ENCODE measurements at regions not wholly inside any gene's neighbourhood (a gene's known extent, or its start where the extent isn't known, plus 50 kb on each side); places are given as distances from the start of the nearest gene placed in this dataset.

DNA sequence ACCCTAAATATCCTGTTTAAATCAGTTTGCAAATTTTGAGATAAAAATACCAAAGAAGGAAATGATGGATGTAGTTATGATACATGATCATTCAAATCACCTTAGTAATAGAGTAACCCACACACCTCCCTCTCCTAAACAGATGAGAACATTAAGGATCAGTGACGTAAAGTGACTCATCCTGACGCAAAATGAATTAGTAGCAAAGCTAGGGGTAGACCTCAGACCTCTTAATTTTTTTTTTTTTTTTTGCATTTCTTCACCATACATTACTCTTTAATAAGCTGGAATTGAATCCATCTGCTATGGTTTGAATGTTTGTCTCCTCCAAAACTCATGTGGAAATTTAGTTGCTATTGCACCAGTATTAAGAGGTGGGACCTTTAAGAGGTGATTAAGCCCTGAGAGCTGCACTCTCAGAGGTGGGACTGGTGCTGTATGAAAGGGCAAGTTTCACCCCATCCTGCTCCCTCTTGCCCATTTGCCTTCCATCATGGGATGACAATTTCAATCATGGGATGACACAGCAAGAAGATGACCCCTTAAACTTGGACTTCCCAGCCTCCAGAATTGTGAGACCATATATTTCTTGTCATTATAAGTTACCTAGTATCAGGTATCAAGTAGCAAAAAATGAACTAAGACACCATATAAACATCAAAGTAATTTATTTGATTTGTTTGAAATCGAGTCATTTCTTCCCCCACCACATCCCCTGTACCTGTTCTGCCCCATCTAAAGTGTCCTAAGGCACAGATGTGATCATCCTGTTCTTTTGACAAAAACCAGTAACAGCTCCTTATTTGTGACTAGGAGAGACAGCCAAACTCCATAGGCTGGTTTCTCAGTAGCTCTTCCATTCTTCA is 114.6 kb upstream of the DUSP10 start:
- no peak overlapping the region for H3K27ac ChIP-seq (ENCODE audit: low read length)
- TF ChIP-seq EZH2phosphoT487 (IDR thresholded peaks at IDR 0.05; ENCODE audit: low read depth), result no peak
- TF ChIP-seq, protein P1, sequence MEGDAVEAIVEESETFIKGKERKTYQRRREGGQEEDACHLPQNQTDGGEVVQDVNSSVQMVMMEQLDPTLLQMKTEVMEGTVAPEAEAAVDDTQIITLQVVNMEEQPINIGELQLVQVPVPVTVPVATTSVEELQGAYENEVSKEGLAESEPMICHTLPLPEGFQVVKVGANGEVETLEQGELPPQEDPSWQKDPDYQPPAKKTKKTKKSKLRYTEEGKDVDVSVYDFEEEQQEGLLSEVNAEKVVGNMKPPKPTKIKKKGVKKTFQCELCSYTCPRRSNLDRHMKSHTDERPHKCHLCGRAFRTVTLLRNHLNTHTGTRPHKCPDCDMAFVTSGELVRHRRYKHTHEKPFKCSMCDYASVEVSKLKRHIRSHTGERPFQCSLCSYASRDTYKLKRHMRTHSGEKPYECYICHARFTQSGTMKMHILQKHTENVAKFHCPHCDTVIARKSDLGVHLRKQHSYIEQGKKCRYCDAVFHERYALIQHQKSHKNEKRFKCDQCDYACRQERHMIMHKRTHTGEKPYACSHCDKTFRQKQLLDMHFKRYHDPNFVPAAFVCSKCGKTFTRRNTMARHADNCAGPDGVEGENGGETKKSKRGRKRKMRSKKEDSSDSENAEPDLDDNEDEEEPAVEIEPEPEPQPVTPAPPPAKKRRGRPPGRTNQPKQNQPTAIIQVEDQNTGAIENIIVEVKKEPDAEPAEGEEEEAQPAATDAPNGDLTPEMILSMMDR (IDR thresholded peaks at IDR 0.05; ENCODE audit: low read depth, low read length), result peak; percentile 33; the same call in 1 of the 2 replicates
- no peaks in the 10 kb centered on the region for H4K20me1 ChIP-seq (ENCODE audit: insufficient read depth, low read length)
- H3K4me1 ChIP-seq (ENCODE audit: low read length), result peaks cover 9% of the 10 kb centered on the region
- no peak overlapping the region for H3K4me2 ChIP-seq (ENCODE audit: low read length)
- H3K9me3 ChIP-seq (ENCODE audit: insufficient read depth, low read length), result no peaks in the 10 kb centered on the region
- no peak overlapping the region for H2AFZ ChIP-seq (ENCODE audit: low read depth, low read length)
- H3K9ac ChIP-seq (ENCODE audit: low read length), result no peak overlapping the region
- no peaks in the 10 kb centered on the region for H3K79me2 ChIP-seq (ENCODE audit: low read length)
- H3K27me3 ChIP-seq (ENCODE audit: low read depth, low read length), result peaks cover 3% of the 10 kb centered on the region; the same call in 1 of the 2 replicates
- no peak overlapping the region for H3K4me3 ChIP-seq (ENCODE audit: low read length)
- H3K36me3 ChIP-seq (replicated peaks; ENCODE audit: low read depth, low read length), result no peaks in the 10 kb centered on the region

DNA sequence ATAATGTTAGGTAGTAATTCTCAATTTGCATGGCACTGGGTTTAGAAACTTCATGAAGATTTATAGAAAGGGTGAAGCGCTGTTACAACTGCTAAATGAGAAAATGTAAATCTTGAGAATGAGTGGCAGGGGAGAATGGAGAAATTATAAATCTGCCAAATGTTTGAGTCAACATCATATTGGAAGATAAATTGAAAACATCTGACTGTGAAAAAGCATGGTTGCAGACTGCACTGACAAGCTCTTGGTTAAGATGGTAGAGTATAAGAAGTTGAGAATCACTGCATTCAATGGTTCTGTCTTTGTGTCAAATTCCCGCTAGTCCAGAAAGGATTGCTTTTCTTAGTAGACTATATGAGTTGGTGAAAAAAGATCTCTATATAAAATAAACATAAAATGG is 113.3 kb upstream of the DUSP10 start:
- Histone ChIP-seq H3K4me2 (ENCODE audit: low read length) (no peak overlapping the region), H3K79me2 (ENCODE audit: low read length) (no peaks in the 10 kb centered on the region), H3K4me1 (ENCODE audit: low read length) (peaks cover 9% of the 10 kb centered on the region), H3K4me3 (ENCODE audit: low read length) (no peak overlapping the region), H2AFZ (ENCODE audit: low read depth, low read length) (no peak overlapping the region), H4K20me1 (ENCODE audit: insufficient read depth, low read length) (no peaks in the 10 kb centered on the region), H3K9me3 (ENCODE audit: insufficient read depth, low read length) (no peaks in the 10 kb centered on the region), H3K36me3 (replicated peaks; ENCODE audit: low read depth, low read length) (no peaks in the 10 kb centered on the region), H3K27ac (ENCODE audit: low read length) (no peak overlapping the region), H3K9ac (ENCODE audit: low read length) (no peak overlapping the region), H3K27me3 (ENCODE audit: low read depth, low read length) (peaks cover 3% of the 10 kb centered on the region; the same call in 1 of the 2 replicates)
- TF ChIP-seq, protein P1 (IDR thresholded peaks at IDR 0.05; ENCODE audit: low read depth, low read length), result no peak
- no peak for TF ChIP-seq EZH2phosphoT487 (IDR thresholded peaks at IDR 0.05; ENCODE audit: low read depth)

DNA sequence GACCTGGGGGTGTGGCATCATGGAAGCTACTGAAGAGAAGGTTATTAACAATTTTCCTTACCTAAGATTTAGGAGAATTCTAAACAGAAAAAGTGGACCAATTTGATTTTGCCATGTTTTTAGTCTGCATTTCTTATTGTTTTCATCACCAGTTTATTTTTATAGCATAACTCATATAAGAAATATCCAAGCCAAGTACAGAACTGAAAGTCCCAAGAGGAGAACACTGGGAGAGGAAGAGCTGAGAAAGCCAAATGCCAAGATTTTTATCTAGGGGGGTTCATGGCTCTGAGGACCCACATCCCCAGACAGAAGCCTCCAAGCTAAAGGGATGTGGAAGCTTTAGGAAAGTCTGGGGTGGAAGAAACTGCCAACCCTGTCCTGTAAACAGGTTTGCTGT is 109.4 kb upstream of the DUSP10 start:
- no peaks in the 10 kb centered on the region for H3K9me3 ChIP-seq (ENCODE audit: insufficient read depth, low read length)
- H3K27me3 ChIP-seq (ENCODE audit: low read depth, low read length), result no peaks in the 10 kb centered on the region; the same call in 1 of the 2 replicates
- no peaks in the 10 kb centered on the region for H3K79me2 ChIP-seq (ENCODE audit: low read length)
- no peak overlapping the region for H3K4me3 ChIP-seq (ENCODE audit: low read length)
- H3K9ac ChIP-seq (ENCODE audit: low read length), result no peak overlapping the region
- H3K4me2 ChIP-seq (ENCODE audit: low read length), result no peak overlapping the region
- no peak overlapping the region for H2AFZ ChIP-seq (ENCODE audit: low read depth, low read length)
- no peak for TF ChIP-seq EZH2phosphoT487 (IDR thresholded peaks at IDR 0.05; ENCODE audit: low read depth)
- TF ChIP-seq, protein P1 (IDR thresholded peaks at IDR 0.05; ENCODE audit: low read depth, low read length), result no peak
- H3K4me1 ChIP-seq (ENCODE audit: low read length), result peaks cover 2% of the 10 kb centered on the region
- H3K27ac ChIP-seq (ENCODE audit: low read length), result no peak overlapping the region
- no peaks in the 10 kb centered on the region for H4K20me1 ChIP-seq (ENCODE audit: insufficient read depth, low read length)
- no peaks in the 10 kb centered on the region for H3K36me3 ChIP-seq (replicated peaks; ENCODE audit: low read depth, low read length)

DNA sequence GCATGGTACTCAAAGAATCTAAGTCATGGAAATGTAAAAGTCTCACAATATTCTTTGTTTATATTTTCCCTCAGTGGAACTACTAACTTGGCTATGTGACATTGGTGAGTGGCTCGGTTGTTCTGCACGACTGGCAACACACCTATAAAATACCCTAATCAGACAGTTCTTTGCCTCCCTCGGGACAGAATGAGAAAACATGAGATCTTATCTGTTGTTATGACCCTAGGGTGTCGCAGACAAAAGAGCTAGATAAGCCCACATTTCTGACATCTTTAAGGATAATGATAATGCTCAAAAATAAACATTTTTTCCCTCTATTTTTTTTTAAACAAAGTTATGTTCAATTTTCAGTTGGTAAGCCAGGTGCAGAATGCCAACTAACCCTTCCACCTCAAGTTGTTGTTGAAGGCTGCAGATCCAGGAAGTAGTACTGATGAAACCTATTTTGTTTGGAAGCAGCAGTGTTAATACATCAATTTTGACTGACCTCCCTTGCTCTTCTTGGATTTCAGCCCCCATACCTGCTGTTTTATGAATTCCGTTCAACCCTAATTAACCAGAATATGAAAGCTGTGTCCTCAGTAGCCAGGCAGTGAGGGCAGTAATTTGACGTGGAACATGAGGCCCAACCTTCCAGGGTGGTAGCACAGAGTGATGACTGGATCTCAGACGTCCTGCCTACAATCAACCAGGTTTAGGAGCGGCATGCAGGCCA is 108.7 kb upstream of the DUSP10 start:
- H3K27me3 ChIP-seq (ENCODE audit: low read depth, low read length), result no peaks in the 10 kb centered on the region; the same call in 1 of the 2 replicates
- H2AFZ ChIP-seq (ENCODE audit: low read depth, low read length), result no peak overlapping the region
- H3K4me3 ChIP-seq (ENCODE audit: low read length), result no peak overlapping the region
- no peaks in the 10 kb centered on the region for H3K9me3 ChIP-seq (ENCODE audit: insufficient read depth, low read length)
- no peaks in the 10 kb centered on the region for H4K20me1 ChIP-seq (ENCODE audit: insufficient read depth, low read length)
- H3K27ac ChIP-seq (ENCODE audit: low read length), result no peak overlapping the region
- H3K36me3 ChIP-seq (replicated peaks; ENCODE audit: low read depth, low read length), result no peaks in the 10 kb centered on the region
- no peaks in the 10 kb centered on the region for H3K79me2 ChIP-seq (ENCODE audit: low read length)
- no peaks in the 10 kb centered on the region for H3K4me1 ChIP-seq (ENCODE audit: low read length)
- no peak overlapping the region for H3K9ac ChIP-seq (ENCODE audit: low read length)
- H3K4me2 ChIP-seq (ENCODE audit: low read length), result no peak overlapping the region
- TF ChIP-seq, protein P1 (IDR thresholded peaks at IDR 0.05; ENCODE audit: low read depth, low read length), result no peak
- TF ChIP-seq EZH2phosphoT487 (IDR thresholded peaks at IDR 0.05; ENCODE audit: low read depth), result no peak
